Epithelial cell of proximal tubule (primary cell): ENCODE measurements at regions not wholly inside any gene's neighbourhood (a gene's known extent, or its start where the extent isn't known, plus 50 kb on each side); places are given as distances from the start of the nearest gene placed in this dataset.

Experiments
- DNase-seq: peaks from one replicate; pipeline ENCODE4 v3.0.0-alpha.2; 2011; ENCODE audit warnings: low read depth
- H3K4me3 ChIP-seq: 2 replicates; pipeline ENCODE4 v1.5.1; 2011; ENCODE audit warnings: low read depth, mild to moderate bottlenecking, low read length
- CTCF ChIP-seq: conservative IDR thresholded peaks from 2 replicates; pipeline ENCODE4 v1.5.1; 2012; ENCODE audit warnings: low read depth, mild to moderate bottlenecking, low read length

- H3K4me3 ChIP-seq, result no peak overlapping the region
- no peak for TF ChIP-seq CTCF
These were observed 96.1 kb upstream of the ARMC2 start for GRCh38 chr6:108751851-108752732.

GRCh38 chr6:108752733-108753590, 95.3 kb upstream of the ARMC2 start:
- no peak for TF ChIP-seq CTCF
- DNase-seq, result no peak
- H3K4me3 ChIP-seq, result no peak overlapping the region

More at GRCh38 chr6:108751851-108752732, 96.1 kb upstream of the ARMC2 start:
- no peak for DNase-seq

- no peak for TF ChIP-seq CTCF
- no peak overlapping the region for H3K4me3 ChIP-seq
- no peak for DNase-seq
These were observed 92.7 kb upstream of the ARMC2 start for GRCh38 chr6:108755257-108756240.

GRCh38 chr6:108757357-108757756, 90.9 kb upstream of the ARMC2 start:
- no peak for TF ChIP-seq CTCF
- no peak for DNase-seq
- H3K4me3 ChIP-seq, result no peak overlapping the region

GRCh38 chr6:108758884-108759283, 89.3 kb upstream of the ARMC2 start:
- no peak overlapping the region for H3K4me3 ChIP-seq
- no peak for DNase-seq
- no peak for TF ChIP-seq CTCF
